H9 (cell line): ENCODE measurements at regions not wholly inside any gene's neighbourhood (a gene's known extent, or its start where the extent isn't known, plus 50 kb on each side); places are given as distances from the start of the nearest gene placed in this dataset.

Experiments
- DNase-seq: peaks from one replicate; pipeline ENCODE4 v3.0.0-alpha.2; 2017
- H2AFZ ChIP-seq: one replicate; pipeline ENCODE4 v1.6.1; 2013; ENCODE audit warnings: mild to moderate bottlenecking, low read length, control low read depth, moderate library complexity
- H2AK5ac ChIP-seq: 2 replicates; pipeline ENCODE4 v1.6.1; 2013; ENCODE audit warnings: low read length, control low read depth, mixed read lengths; ENCODE audit not compliant: insufficient read length
- H2BK120ac ChIP-seq: one replicate; pipeline ENCODE4 v1.6.1; 2013; ENCODE audit warnings: low read depth, mild to moderate bottlenecking, low read length, control low read depth, inconsistent platforms; ENCODE audit not compliant: poor library complexity, severe bottlenecking
- H2BK12ac ChIP-seq: 2 replicates; pipeline ENCODE4 v1.6.1; 2013; ENCODE audit warnings: low read length, control low read depth, mixed read lengths, low read depth; ENCODE audit not compliant: insufficient read length
- H2BK15ac ChIP-seq: 2 replicates; pipeline ENCODE4 v1.6.1; 2013; ENCODE audit warnings: low read depth, low read length, control low read depth
- H2BK20ac ChIP-seq: one replicate; pipeline ENCODE4 v1.6.1; 2013; ENCODE audit warnings: low read depth, mild to moderate bottlenecking, low read length, control low read depth, inconsistent platforms; ENCODE audit not compliant: poor library complexity, severe bottlenecking
- H2BK5ac ChIP-seq: 2 replicates; pipeline ENCODE4 v1.6.1; 2013; ENCODE audit warnings: low read length, control low read depth, mixed read lengths; ENCODE audit not compliant: insufficient read length
- H3K14ac ChIP-seq: 2 replicates; pipeline ENCODE4 v1.6.1; 2013; ENCODE audit warnings: low read length, control low read depth; ENCODE audit not compliant: insufficient read depth
- H3K18ac ChIP-seq: 2 replicates; pipeline ENCODE4 v1.6.1; 2013; ENCODE audit warnings: low read depth, mild to moderate bottlenecking, mixed read lengths, low read length, control low read depth; ENCODE audit not compliant: insufficient read length
- H3K23ac ChIP-seq: 2 replicates; pipeline ENCODE4 v1.6.1; 2013; ENCODE audit warnings: low read length, control low read depth, mixed read lengths, low read depth; ENCODE audit not compliant: insufficient read length
- H3K23me2 ChIP-seq: 2 replicates; pipeline ENCODE4 v1.6.1; 2013; ENCODE audit warnings: low read depth, mild to moderate bottlenecking, mixed read lengths, low read length, control low read depth; ENCODE audit not compliant: insufficient read length, poor library complexity, severe bottlenecking
- H3K27ac ChIP-seq: 2 replicates; pipeline ENCODE4 v1.5.1; 2013; ENCODE audit warnings: low read length, control low read depth, mixed read lengths, low read depth; ENCODE audit not compliant: insufficient read length
- H3K27me3 ChIP-seq: 2 replicates; pipeline ENCODE4 v1.6.1; 2013; ENCODE audit warnings: low read length, control low read depth, inconsistent platforms; ENCODE audit not compliant: insufficient read depth
- H3K4ac ChIP-seq: 2 replicates; pipeline ENCODE4 v1.6.1; 2013; ENCODE audit warnings: low read depth, mild to moderate bottlenecking, control low read depth, inconsistent platforms, low read length, moderate library complexity
- H3K4me1 ChIP-seq: 2 replicates; pipeline ENCODE4 v1.6.1; 2013; ENCODE audit warnings: low read length, control low read depth, inconsistent platforms; ENCODE audit not compliant: insufficient read depth
- H3K4me2 ChIP-seq: 2 replicates; pipeline ENCODE4 v1.6.1; 2013; ENCODE audit warnings: low read length, control low read depth, mixed read lengths; ENCODE audit not compliant: insufficient read length, insufficient read depth
- H3K56ac ChIP-seq: 2 replicates; pipeline ENCODE4 v1.6.1; 2013; ENCODE audit warnings: low read depth, mild to moderate bottlenecking, mixed read lengths, low read length, control low read depth; ENCODE audit not compliant: insufficient read length
- H3K79me1 ChIP-seq: 2 replicates; pipeline ENCODE4 v1.6.1; 2013; ENCODE audit warnings: low read depth, mild to moderate bottlenecking, moderate library complexity, low read length, control low read depth, inconsistent platforms; ENCODE audit not compliant: insufficient read depth, poor library complexity, severe bottlenecking
- H3K79me2 ChIP-seq: 2 replicates; pipeline ENCODE4 v1.6.1; 2013; ENCODE audit warnings: low read length, control low read depth, inconsistent platforms; ENCODE audit not compliant: insufficient read depth
- H3K9ac ChIP-seq: 2 replicates; pipeline ENCODE4 v1.6.1; 2013; ENCODE audit warnings: low read length, control low read depth, mixed read lengths; ENCODE audit not compliant: insufficient read length; ENCODE audit errors: extremely low read depth
- H3K9me3 ChIP-seq: one replicate; pipeline ENCODE4 v1.6.1; 2013; ENCODE audit warnings: low read depth, low read length, inconsistent platforms; ENCODE audit not compliant: control insufficient read depth
- H3T11ph ChIP-seq: one replicate; pipeline ENCODE4 v1.6.1; 2013; ENCODE audit warnings: mild to moderate bottlenecking, low read length, control low read depth, inconsistent platforms
- H4K20me1 ChIP-seq: one replicate; pipeline ENCODE4 v1.6.1; 2013; ENCODE audit not compliant: control insufficient read depth, insufficient read length, insufficient read depth
- H4K5ac ChIP-seq: 2 replicates; pipeline ENCODE4 v1.6.1; 2013; ENCODE audit warnings: low read depth, mild to moderate bottlenecking, mixed read lengths, low read length, control low read depth; ENCODE audit not compliant: insufficient read length
- H4K8ac ChIP-seq: replicated peaks from 2 replicates; pipeline ENCODE4 v1.6.1; 2013; ENCODE audit warnings: low read length, control low read depth, mixed read lengths, low read depth; ENCODE audit not compliant: insufficient read length
- H4K91ac ChIP-seq: 2 replicates; pipeline ENCODE4 v1.6.1; 2013; ENCODE audit warnings: low read depth, mild to moderate bottlenecking, moderate library complexity, mixed read lengths, low read length, control low read depth; ENCODE audit not compliant: insufficient read length
- H3K27ac Mint-ChIP-seq, 3 experiments: 2 replicates in 2 of 3; 3 replicates in 1 of 3; pipeline ENCODE4 v1.8.0; 2020 to 2021; ENCODE audit warnings: mixed read lengths in 3 of 3, mild to moderate bottlenecking in 1 of 3, moderate library complexity in 1 of 3
- H3K27me3 Mint-ChIP-seq: 2 replicates; pipeline ENCODE4 v1.8.0; 2021; ENCODE audit warnings: low read depth, mild to moderate bottlenecking, moderate library complexity, mixed read lengths
- H3K36me3 Mint-ChIP-seq, 3 experiments: 2 replicates in 2 of 3; 3 replicates in 1 of 3; pipeline ENCODE4 v1.8.0; 2020 to 2021; ENCODE audit warnings: low read depth in 3 of 3, mixed read lengths in 3 of 3; ENCODE audit not compliant: insufficient read depth in 1 of 3
- H3K4me1 Mint-ChIP-seq, 2 experiments: 2 replicates each; pipeline ENCODE4 v1.8.0; 2020; ENCODE audit warnings: mixed read lengths in 2 of 2
- H3K4me3 Mint-ChIP-seq, 2 experiments: 2 replicates in 1 of 2; 3 replicates in 1 of 2; pipeline ENCODE4 v1.8.0; 2020 to 2021; ENCODE audit warnings: mild to moderate bottlenecking in 2 of 2, mixed read lengths in 2 of 2, moderate library complexity in 1 of 2
- H3K9me3 Mint-ChIP-seq, 2 experiments: 2 replicates in 1 of 2; 3 replicates in 1 of 2; pipeline ENCODE4 v1.8.0; 2020; ENCODE audit warnings: mild to moderate bottlenecking in 2 of 2, mixed read lengths in 2 of 2, moderate library complexity in 1 of 2
- CTCF ChIP-seq: fragments of 200-600 bp; sonication (generic); conservative IDR thresholded peaks from 3 replicates; pipeline ENCODE4 v1.8.0; 2021; ENCODE audit warnings: antibody characterized with exemption, mild to moderate bottlenecking
- WGBS: extraction: QIAGEN DNeasy Blood & Tissue Kit; methylation state at CpG from one replicate; pipeline ENCODE4 v1.1.7; 2013; ENCODE audit warnings: missing lambda C conversion rate, low lambda C conversion rate, mixed read lengths; ENCODE audit not compliant: insufficient read length; ENCODE audit errors: extremely low coverage; 5-methylcytosine and 5-hydroxymethylcytosine counted together

GRCh38 chr11:128313931-128314330 is 273.4 kb downstream of the ETS1 start:
- Histone ChIP-seq H3K9me3 (peaks cover 8% of the 10 kb centered on the region), H2BK15ac (no peak overlapping the region), H3K27me3 (no peaks in the 10 kb centered on the region), H4K20me1 (no peaks in the 10 kb centered on the region), H3T11ph (no peak overlapping the region), H3K23me2 (no peaks in the 10 kb centered on the region), H2BK20ac (no peak overlapping the region), H2AK5ac (no peak overlapping the region), H4K5ac (no peak overlapping the region), H4K8ac (no peak overlapping the region), H2BK120ac (no peak overlapping the region), H3K56ac (no peak overlapping the region), H3K9ac (no peak overlapping the region), H3K18ac (no peak overlapping the region), H3K27ac (no peak overlapping the region), H2AFZ (no peak overlapping the region), H3K4me2 (no peak overlapping the region), H3K79me1 (no peaks in the 10 kb centered on the region), H2BK12ac (no peak overlapping the region), H2BK5ac (no peak overlapping the region), H3K4me1 (no peaks in the 10 kb centered on the region), H3K4ac (no peak overlapping the region), H4K91ac (no peak overlapping the region), H3K79me2 (no peaks in the 10 kb centered on the region), H3K23ac (no peak overlapping the region), H3K14ac (no peak overlapping the region)
- H3K27me3 Mint-ChIP-seq: no peaks in the 10 kb centered on the region
- peaks cover 18 to 19% of the 10 kb centered on the region in 2 experiments for H3K9me3 Mint-ChIP-seq
- no CpG with 5 or more reads among the region's 1 CpG for WGBS
- DNase-seq: no peak
- H3K27ac Mint-ChIP-seq: no peak overlapping the region
- H3K36me3 Mint-ChIP-seq: peaks cover 11 to 19% (median 13%) of the 10 kb centered on the region in 3 experiments; a peak in 6 of 7 replicates
- no peaks in the 10 kb centered on the region for H3K4me1 Mint-ChIP-seq
- no peak for TF ChIP-seq CTCF
- no peak overlapping the region for H3K4me3 Mint-ChIP-seq
